ENCODE measurements at regions not wholly inside any gene's neighbourhood (a gene's known extent, or its start where the extent isn't known, plus 50 kb on each side); places are given as distances from the start of the nearest gene placed in this dataset.

DNA sequence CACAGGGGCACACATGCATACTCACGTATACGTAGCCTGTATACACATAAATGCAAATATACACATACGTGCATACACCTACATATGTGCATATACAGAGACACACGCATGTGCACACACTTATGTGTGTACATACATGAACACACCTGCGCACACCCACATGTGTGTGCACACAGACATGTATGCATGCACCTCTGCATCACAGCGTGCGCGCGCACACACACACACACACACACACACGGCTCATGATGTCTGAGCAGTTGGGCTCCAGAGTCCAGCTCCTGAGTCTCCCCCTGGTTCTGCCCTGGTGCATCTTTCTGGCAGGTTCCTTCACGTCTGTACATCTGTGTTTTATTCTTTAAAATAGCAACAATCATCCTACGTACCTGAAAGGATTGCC is 600.5 kb downstream of the NPHP4 start:
- no peak for DNase-seq (ENCODE audit: low read depth in 2 of 2, low spot score in 1 of 2)

DNA sequence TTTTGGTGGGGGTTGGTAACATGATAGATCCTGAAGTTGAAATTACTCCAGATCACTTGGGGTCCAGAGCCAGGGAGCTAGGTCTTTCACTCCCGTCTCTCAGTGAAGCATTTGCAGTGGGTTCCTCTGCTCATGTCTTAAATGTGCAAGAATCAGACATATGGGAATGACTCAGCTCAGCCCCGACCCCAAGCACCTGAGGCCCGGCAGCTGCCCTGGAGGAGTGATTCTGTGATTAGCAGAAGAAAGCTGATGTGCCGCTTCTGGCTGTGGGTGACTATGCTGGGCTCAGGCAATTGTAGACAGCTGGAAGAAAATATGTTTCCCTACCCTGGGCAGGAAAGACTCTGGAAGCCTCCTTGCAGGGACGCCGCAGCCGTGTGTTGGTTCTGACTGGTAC is 601.7 kb downstream of the NPHP4 start:
- DNase-seq (ENCODE audit: low read depth in 2 of 2, low spot score in 1 of 2) = no peak

DNA sequence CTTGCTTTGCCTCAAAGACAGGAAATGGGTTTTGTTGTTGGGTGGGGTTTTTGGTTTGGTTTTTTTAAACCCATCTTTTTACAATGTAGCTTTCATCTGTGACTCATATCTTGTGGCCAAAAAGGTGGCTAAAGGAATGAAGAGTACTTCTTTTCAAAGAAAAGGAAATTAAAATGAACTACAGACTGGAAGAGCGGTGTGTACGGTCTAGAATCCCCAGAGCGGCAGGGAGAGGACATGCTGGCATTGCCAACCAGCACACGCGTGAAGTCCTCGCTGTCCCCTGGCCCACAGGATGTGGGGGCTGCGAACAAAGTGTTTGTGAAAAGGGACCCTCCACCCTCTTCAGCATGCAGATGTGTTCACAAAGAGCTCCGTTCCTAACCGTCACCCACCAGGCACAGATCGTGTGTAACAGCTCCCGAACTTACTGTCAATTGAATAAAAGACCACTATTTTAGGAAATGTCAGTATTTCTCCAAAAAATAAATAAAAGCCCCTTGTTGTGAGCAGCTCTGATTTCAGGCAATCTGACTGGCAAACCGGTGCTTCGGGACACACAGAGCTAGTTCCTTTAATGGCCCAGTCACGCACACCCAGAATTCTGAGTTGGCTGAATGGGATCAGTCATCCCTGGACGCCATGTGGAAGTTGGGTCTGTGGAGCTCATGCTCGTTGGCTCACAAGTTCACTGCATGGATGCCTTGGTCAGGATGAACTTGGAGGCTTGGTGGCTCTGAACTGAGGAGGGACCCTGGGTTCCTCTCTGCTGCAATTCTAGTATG is 602.9 kb downstream of the NPHP4 start:
- DNase-seq (ENCODE audit: low read depth in 2 of 2, low spot score in 1 of 2) = no peak

GRCh38 chr1:5388622-5389021 is 603.6 kb downstream of the NPHP4 start:
- DNase-seq (ENCODE audit: low read depth in 2 of 2, low spot score in 1 of 2) = no peak

DNA sequence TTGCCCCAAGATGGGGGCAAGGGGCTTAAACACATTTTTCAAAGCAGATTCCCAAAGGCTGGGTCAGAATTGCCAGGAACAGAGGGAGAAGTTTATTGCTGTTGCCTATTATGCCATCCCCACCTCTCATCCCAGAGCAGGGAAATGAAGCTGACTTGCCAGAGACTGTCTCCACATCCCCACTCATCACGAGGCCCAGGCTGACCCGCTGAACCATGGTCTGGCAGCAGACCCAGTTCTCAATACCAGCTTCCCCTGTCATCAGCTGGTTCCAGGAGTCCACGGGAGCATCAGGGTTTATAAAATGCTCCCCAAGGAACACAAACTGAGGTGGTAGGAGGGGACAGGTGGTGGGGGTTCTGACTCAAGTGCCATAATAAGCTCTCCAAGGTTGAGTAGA is 605.9 kb downstream of the NPHP4 start:
- no peak for DNase-seq (ENCODE audit: low read depth in 2 of 2, low spot score in 1 of 2)

GRCh38 chr1:5385956-5386355 is 606.3 kb downstream of the NPHP4 start:
- DNase-seq (ENCODE audit: low read depth in 2 of 2, low spot score in 1 of 2) = no peak

DNA sequence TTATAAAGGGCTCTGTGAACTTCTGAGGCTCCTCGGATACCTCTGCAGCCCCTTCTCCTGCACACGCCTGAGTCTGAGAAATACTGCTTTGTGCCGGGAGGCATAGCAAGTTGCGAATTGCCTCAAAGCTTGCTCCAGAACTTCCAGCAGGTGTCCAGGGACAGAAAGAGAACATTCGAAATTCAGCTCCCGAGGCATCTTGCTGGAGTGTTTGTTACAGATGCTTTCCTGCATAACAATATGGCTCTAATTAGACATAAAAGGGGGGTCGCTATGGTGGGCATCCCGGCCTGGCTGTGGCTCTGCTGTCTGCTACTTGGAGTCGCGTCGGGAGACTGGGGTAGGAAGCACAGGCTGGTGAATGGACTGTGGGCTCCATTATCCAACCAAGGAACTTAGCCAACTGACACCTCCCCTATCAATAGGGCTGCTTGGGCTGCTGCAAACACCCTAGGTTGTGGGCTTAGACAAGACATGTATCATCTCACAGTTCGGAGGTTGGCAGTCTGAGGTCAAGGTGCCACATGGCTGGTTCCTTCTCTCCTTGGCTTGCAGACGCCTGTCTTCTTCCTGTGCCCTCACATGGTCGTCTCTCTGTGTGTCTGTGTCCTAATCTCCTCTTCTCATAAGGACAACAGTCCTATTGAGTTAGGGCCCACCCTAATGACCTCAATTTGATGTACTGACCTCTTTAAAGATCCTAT is 607.0 kb downstream of the NPHP4 start:
- no peak for DNase-seq (ENCODE audit: low read depth in 2 of 2, low spot score in 1 of 2)

DNA sequence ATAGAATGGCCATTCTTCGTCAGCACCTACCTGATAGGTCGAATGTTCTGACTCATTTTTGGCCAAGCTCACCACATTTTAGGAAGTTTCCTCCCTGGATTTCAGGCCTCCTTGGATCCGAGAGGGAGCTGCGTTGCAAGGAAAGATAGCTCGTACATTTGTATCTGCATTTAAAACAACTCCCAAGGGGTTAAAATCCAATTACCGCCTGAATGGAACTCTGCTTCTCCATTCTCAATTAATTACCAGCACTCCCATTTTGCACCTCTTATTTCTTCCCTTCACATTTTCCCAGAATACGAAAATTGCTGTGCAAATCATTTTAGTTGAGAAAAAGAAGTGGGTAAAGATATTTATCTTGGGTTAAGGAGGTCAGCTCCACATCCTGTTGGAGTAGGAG is 610.7 kb downstream of the NPHP4 start:
- DNase-seq (ENCODE audit: low read depth in 2 of 2, low spot score in 1 of 2) = no peak

DNA sequence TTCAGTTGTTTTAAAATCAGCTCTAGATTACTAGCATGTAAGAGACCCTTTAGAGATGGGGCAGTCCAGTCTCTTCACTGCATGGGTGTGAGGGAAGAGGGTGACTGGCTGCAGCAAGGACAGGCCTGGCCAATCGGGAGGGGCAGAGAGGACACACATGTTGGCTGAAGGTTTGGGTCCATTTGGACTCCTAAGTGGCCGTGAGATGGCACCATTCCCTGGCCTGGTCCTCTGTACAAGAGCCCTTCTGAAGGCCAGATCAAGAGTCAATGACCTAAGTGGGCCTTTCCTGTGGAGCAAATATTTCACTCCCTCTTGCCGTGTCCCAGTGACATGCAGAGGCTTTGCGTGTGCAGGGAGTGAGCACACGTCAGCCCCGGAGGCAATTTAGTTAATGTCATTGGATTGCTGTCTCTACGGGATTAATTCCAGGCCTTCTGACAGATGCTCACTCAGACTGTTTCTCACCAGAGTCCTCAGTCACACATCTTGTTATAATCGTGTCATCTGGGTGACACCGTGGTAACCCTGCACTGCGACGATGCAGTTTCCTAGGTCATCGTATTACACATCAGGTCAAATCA is 613.0 kb downstream of the NPHP4 start:
- DNase-seq (ENCODE audit: low read depth in 2 of 2, low spot score in 1 of 2) = no peak

DNA sequence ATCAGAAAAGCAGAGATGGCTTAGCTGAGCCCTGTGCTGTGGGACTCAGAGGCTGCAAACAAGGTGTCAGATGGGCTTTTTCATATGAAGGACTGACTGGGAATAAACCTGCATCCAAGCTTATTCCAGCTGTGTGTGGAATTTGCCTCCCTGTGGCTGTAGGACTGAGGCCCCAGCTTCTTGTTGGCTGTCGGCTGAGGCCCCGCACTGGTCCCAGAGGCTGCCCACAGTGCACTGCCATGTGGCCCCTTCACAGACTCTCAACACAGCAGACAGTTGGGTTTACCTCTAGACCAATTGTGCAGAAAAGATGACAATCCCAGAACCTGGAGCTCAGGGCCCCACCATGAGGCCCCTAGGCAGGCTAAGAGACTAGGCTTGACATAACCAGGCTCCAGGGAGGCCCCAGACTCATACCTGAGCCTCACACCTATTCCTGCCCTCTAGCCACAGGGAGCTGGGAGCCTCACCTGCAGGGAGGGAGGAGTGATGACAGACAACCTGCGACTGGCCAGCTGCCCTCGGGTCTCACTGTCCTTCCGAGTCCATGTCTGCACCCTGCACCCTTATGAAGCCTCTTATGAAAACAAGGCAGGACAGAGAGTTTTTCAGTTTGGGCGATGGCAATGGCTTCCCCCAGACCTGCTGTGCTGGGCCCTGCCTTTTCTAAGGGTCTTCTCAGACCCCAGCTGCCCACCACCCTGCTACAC is 615.5 kb downstream of the NPHP4 start:
- DNase-seq (ENCODE audit: low read depth in 2 of 2, low spot score in 1 of 2) = no peak

GRCh38 chr1:5375481-5375880 is 616.7 kb downstream of the NPHP4 start:
- DNase-seq (ENCODE audit: low read depth in 2 of 2, low spot score in 1 of 2) = no peak

DNA sequence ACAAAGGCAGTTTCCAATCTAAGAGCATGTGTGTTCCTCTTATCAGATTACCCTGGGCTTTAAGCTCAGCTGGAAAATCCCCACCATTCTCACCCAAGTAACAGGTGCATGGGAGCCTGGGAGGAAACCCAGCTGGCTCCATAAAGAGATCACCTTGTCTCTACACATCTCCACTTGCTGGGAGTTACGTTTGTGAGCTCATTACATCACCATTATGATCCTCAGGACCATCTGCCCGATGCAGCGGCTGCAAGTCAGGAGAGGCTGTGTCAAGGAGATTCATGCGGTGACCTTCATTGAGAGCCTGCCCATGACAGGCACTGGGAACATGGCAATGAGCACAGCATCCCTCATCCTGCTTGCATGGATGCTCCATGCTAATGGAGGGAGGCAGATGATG is 618.0 kb downstream of the NPHP4 start:
- no peak for DNase-seq (ENCODE audit: low read depth in 2 of 2, low spot score in 1 of 2)

DNA sequence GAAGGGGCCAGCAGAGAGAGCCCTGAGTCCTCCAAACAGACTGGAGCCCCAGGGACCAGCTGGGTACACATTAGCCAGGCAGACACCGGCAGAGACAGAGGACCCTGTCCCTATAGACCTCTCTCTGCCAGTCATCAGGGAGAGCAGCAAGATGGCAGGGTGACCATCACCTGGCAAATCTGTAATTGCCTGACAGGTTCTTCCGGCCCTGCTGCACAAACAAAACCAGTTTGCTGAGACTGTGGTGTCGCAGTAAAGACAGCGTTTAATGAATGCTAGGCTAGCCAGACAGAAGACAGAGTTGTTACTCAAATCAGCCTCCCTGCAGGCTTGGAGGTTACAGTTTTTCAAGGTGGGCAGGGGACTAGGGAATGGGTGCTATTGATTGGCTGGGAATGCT is 618.9 kb downstream of the NPHP4 start:
- no peak for DNase-seq (ENCODE audit: low read depth in 2 of 2, low spot score in 1 of 2)

- no peak for DNase-seq (ENCODE audit: low read depth in 2 of 2, low spot score in 1 of 2)
Measured at GRCh38 chr1:5371270-5371669, 621.0 kb downstream of the NPHP4 start.

DNA sequence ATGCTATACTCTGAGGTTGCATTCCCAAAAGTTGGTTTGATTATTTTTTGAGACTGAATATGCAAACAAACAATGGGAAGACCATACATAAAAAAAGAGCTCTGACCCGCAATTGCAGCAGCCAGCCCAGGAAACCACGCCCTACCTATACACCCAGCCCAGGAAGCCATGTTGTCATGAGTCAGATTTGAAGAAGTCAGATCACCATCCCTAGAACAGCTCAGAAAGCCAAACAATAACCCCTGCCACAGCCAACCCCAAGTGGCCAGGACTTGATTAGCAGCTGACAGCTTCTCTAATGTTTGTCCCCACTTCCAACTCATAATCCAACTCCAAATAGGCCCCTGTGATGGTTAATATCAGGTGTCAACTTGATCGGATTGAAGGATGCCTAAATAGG is 621.9 kb downstream of the NPHP4 start:
- no peak for DNase-seq (ENCODE audit: low read depth in 2 of 2, low spot score in 1 of 2)

DNA sequence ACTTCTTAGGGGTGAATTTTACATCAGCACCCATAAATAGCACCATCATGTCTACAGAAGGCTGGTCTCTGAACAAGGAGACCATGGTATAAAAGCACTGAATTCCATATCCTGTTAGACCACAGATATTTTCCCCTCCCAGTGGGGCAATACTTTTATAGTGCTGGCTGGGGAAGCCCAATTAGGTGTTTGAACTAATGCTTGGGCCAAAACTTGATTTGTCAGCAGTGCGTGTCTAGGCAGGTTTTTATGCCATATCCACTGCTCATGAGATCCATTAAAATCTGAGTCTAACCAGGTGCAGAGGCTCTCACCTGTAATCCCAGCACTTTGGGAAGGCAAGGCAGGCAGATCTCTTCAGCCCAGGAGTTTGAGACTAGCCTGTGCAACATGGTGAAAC is 623.0 kb downstream of the NPHP4 start:
- DNase-seq (ENCODE audit: low read depth in 2 of 2, low spot score in 1 of 2) = no peak

GRCh38 chr1:5368201-5368600 is 624.0 kb downstream of the NPHP4 start:
- DNase-seq (ENCODE audit: low read depth in 2 of 2, low spot score in 1 of 2) = no peak

GRCh38 chr1:5367306-5367705 is 624.9 kb downstream of the NPHP4 start:
- no peak for DNase-seq (ENCODE audit: low read depth in 2 of 2, low spot score in 1 of 2)

GRCh38 chr1:5365751-5366150 is 626.5 kb downstream of the NPHP4 start:
- no peak for DNase-seq (ENCODE audit: low read depth in 2 of 2, low spot score in 1 of 2)

DNA sequence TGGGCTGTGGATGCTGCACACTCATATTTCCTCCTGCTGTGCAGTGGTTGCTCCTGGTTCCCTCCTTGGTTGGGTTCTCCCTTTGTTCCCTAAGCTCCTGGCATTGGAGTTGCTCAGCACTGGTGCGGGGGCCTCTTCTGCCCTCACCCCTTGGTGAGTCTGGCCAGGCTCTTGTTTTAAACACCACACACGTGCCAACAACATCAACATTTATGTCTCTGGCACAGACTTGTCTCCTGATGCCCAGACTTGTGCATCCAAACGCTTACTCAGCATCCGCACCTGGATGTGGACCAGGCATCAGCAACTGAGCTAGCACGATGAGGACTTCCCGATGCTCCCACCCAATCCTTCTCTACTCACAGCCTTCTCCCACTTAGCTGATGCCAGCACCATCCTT is 627.6 kb downstream of the NPHP4 start:
- no peak for DNase-seq (ENCODE audit: low read depth in 2 of 2, low spot score in 1 of 2)

DNA sequence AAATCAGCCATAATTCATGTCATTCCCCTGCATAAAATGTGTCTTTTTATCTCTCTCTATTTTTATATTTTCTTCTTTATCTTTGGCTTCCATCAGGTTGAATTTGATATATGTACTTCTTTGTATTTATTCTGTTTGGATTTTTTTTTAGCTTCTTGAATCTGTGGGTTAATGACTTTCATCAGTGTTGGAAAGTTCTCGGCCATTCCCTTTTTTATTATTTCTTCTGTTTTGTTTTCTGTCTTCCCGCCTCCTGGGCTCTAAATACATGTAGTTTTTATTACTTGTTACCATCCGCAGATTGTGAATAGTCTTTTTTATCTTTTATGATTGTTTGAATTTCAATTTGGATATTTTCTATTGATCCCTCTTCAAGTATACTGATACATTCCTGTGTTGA is 637.5 kb downstream of the NPHP4 start:
- DNase-seq (ENCODE audit: low read depth in 2 of 2, low spot score in 1 of 2) = no peak

GRCh38 chr1:5351366-5351765 is 640.9 kb downstream of the NPHP4 start:
- DNase-seq (ENCODE audit: low read depth in 2 of 2, low spot score in 1 of 2) = no peak

All from stimulated activated CD8-positive, alpha-beta memory T cell treated with anti-CD3 and anti-CD28 coated beads, Interleukin-4, amount 100 ng/mL, for 4 hours (primary cell).